Stomach (tissue), 4 donors: ENCODE measurements at regions not wholly inside any gene's neighbourhood (a gene's known extent, or its start where the extent isn't known, plus 50 kb on each side); places are given as distances from the start of the nearest gene placed in this dataset.

Source experiments
- CTCF ChIP-seq, 7 experiments: fragments of 450-650 bp in 4 of 7; fragments of 200-600 bp in 3 of 7; sonication (generic) in 3 of 7; IDR thresholded peaks; one replicate each; pipeline ENCODE4 v1.5.1; 2016 to 2019; ENCODE audit warnings: antibody characterized with exemption in 7 of 7, control low read depth in 2 of 7, mild to moderate bottlenecking in 1 of 7
- EP300 ChIP-seq: sonication (generic); formaldehyde crosslinking; IDR thresholded peaks from one replicate; pipeline ENCODE4 v1.6.1; 2017; ENCODE audit warnings: antibody characterized with exemption
- POLR2A ChIP-seq, 4 donors: fragments of 450-650 bp; IDR thresholded peaks; one replicate each; pipeline ENCODE4 v1.6.1; 2016; ENCODE audit warnings: antibody characterized with exemption in 4 of 4, control low read depth in 2 of 4, mild to moderate bottlenecking in 1 of 4, moderate library complexity in 1 of 4
- POLR2AphosphoS5 ChIP-seq, 3 donors: sonication (generic); formaldehyde crosslinking; IDR thresholded peaks; one replicate each; pipeline ENCODE4 v1.6.1; 2016; ENCODE audit warnings: antibody characterized with exemption in 3 of 3

GRCh38 chr16:79328402-79329165 is 272.0 kb downstream of the MAF start:
- no peak for TF ChIP-seq POLR2AphosphoS5 (IDR thresholded peaks at IDR 0.05)
- peak in 1 of 7 experiments; percentile 6 for TF ChIP-seq CTCF (IDR thresholded peaks at IDR 0.05)
- TF ChIP-seq EP300: no peak
- TF ChIP-seq POLR2A (IDR thresholded peaks at IDR 0.05): no peak
